ENCODE measurements at regions not wholly inside any gene's neighbourhood (a gene's known extent, or its start where the extent isn't known, plus 50 kb on each side); places are given as distances from the start of the nearest gene placed in this dataset.
A peak's percentile ranks its signal among the peaks of the same experiment; 100 is the strongest.

DNA sequence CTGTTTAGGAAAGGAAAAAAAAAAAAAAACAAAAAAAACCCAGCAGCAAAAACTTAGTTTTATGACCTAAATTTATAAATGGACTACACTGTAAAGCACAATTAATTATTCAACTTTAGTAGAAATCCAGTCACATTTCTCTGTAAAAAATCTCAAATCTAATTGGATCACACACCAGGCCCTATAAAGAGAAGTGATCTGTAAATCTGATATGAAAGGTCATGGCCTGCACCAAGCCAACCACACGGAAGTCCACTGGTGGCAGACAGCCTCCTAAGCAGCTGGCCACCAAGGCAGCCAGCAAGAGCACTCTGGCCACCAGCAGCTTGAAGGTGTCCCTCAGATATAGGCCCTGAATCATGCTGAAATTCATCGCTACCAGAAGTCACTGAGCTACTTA, 131.6 kb downstream of the HFE start:
- no peak for ATAC-seq
- WGBS, 3 donors = 60 to 67% (median 66%) methylated on average over 2 of the region's 2 CpGs
- Histone ChIP-seq H3K9me3 (no peaks in the 10 kb centered on the region), H3K27ac (no peak overlapping the region), H3K4me1 (peaks cover 5% of the 10 kb centered on the region), H3K4me3 (no peak overlapping the region), H3K27me3 (ENCODE audit: insufficient read depth in 3 of 3, low read length in 2 of 3) (peaks cover 0 to 81% (median 32%) of the 10 kb centered on the region in 3 donors), H3K36me3 (ENCODE audit: insufficient read depth in 1 of 2, low read depth in 1 of 2) (no peaks in the 10 kb centered on the region)
- no peak for DNase-seq
- intact Hi-C loops (cut with DNase I) = no loop called here
- TF ChIP-seq, protein P1, sequence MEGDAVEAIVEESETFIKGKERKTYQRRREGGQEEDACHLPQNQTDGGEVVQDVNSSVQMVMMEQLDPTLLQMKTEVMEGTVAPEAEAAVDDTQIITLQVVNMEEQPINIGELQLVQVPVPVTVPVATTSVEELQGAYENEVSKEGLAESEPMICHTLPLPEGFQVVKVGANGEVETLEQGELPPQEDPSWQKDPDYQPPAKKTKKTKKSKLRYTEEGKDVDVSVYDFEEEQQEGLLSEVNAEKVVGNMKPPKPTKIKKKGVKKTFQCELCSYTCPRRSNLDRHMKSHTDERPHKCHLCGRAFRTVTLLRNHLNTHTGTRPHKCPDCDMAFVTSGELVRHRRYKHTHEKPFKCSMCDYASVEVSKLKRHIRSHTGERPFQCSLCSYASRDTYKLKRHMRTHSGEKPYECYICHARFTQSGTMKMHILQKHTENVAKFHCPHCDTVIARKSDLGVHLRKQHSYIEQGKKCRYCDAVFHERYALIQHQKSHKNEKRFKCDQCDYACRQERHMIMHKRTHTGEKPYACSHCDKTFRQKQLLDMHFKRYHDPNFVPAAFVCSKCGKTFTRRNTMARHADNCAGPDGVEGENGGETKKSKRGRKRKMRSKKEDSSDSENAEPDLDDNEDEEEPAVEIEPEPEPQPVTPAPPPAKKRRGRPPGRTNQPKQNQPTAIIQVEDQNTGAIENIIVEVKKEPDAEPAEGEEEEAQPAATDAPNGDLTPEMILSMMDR (IDR thresholded peaks at IDR 0.05) = no peak

DNA sequence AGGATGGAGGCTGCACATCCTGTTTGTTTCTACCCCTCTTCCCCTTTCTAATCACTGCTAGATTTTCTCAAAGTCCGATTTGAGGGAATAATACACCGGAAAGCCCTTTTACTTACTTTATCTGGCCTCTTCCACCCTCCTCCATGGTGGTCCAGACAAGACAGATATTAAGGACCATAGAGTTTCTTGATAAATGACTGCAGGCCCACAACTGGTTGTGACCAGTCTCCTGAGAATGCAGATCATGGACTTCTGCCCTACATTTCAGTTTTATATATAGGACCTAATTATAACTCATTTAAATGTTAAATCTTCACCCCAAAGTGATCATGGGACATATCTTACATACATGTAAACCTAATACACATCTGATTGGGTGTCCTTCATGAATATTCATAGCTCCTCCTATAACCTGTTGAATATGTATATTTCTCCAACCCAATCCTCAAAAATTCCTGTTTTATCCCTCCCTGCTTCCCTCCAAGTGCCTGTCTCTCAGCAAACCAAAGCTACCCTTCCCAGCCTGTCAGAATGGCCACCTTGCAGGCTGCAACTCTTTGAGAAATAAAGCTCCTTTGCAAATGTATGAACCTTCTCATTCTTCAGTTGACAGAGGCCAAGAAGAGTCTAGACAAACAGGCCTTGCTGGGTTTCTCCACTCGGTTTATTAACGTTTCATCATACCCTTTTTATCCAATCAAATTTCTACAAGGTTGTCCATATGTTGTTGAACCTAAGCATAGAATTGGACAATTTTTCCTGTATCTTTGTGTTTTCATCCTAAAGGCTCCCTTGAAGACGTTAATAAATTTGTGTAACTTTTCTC, 133.1 kb downstream of the HFE start:
- DNase-seq (no peak), ATAC-seq (no peak)
- intact Hi-C loops (cut with DNase I) = no loop called here
- no peaks in the 10 kb centered on the region for H3K9me3 ChIP-seq
- peaks cover 0 to 73% (median 26%) of the 10 kb centered on the region in 3 donors for H3K27me3 ChIP-seq (ENCODE audit: insufficient read depth in 3 of 3, low read length in 2 of 3)
- TF ChIP-seq, protein P1 (IDR thresholded peaks at IDR 0.05) = no peak
- peaks cover 5% of the 10 kb centered on the region for H3K4me1 ChIP-seq
- WGBS, 3 donors = 78 to 94% (median 88%) methylated on average over 5 of the region's 5 CpGs
- no peak overlapping the region for H3K27ac ChIP-seq
- H3K4me3 ChIP-seq = no peak overlapping the region
- no peaks in the 10 kb centered on the region for H3K36me3 ChIP-seq (ENCODE audit: insufficient read depth in 1 of 2, low read depth in 1 of 2)

DNA sequence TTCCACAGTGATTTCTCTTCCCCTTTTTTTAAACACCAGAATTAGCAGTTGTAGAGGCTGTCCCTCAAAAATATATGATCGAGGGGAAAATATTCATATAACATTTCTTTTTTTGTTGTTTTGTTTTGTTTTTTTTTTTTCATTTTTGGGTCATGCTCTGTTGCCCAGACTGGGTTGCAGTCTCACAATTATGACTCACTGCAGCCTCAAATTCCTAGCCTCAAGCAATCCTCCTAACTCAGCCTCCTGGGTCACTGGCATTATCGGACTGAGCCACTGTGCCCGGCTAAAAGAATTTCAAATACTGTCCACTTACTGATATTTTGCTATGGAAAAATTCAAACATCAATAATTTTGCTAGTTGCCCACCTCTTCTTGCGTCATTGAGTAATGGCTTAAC, 134.0 kb downstream of the HFE start:
- Histone ChIP-seq H3K27ac (no peak overlapping the region), H3K36me3 (ENCODE audit: insufficient read depth in 1 of 2, low read depth in 1 of 2) (no peaks in the 10 kb centered on the region), H3K27me3 (ENCODE audit: insufficient read depth in 3 of 3, low read length in 2 of 3) (peaks cover 0 to 70% (median 22%) of the 10 kb centered on the region in 3 donors), H3K4me3 (no peak overlapping the region), H3K4me1 (peaks cover 5% of the 10 kb centered on the region), H3K9me3 (no peaks in the 10 kb centered on the region)
- ATAC-seq (no peak), DNase-seq (no peak)
- intact Hi-C loops (cut with DNase I) = no loop called here
- 96 to 97% (median 97%) methylated on average over 4 of the region's 4 CpGs for WGBS, 3 donors
- TF ChIP-seq, protein P1 (IDR thresholded peaks at IDR 0.05) = no peak

DNA sequence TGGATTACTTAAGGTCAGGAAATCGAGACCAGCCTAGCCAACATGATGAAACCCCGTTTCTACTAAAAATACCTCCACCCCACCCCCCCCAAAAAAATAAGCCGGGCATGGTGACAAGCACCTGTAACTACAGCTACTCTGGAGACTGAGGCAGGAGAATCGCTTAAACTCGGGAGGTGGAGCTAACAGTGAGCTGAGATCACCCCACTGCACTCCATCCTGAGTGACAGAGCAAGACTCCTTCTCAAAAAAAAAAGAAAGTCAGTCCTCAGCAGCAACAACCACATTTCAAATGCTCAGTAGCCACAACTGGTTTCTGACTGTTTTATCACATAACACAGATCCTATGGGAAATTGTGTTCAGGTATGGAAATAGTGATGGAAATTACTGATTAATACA, 135.3 kb downstream of the HFE start:
- Histone ChIP-seq H3K27me3 (ENCODE audit: insufficient read depth in 3 of 3, low read length in 2 of 3) (peaks cover 0 to 57% (median 14%) of the 10 kb centered on the region in 3 donors), H3K36me3 (ENCODE audit: insufficient read depth in 1 of 2, low read depth in 1 of 2) (no peaks in the 10 kb centered on the region), H3K4me1 (peaks cover 1% of the 10 kb centered on the region), H3K27ac (no peak overlapping the region), H3K4me3 (peak overlapping the region; percentile 66), H3K9me3 (no peaks in the 10 kb centered on the region)
- no peak for DNase-seq
- intact Hi-C loops (cut with DNase I) = no loop called here
- TF ChIP-seq, protein P1 (IDR thresholded peaks at IDR 0.05) = no peak
- WGBS, 3 donors = 31 to 40% (median 33%) methylated on average over 5 of the region's 5 CpGs
- ATAC-seq = no peak

Data from psoas muscle (tissue), 7 donors.